Islet of Langerhans (tissue), 1 donor: ENCODE measurements at regions not wholly inside any gene's neighbourhood (a gene's known extent, or its start where the extent isn't known, plus 50 kb on each side); places are given as distances from the start of the nearest gene placed in this dataset.

ENCODE experiments used
- FAIRE-seq: peaks from one replicate; lab custom pipeline; 2011; peaks lifted over from hg19 to GRCh38; lab: Jason Lieb, UNC

DNA sequence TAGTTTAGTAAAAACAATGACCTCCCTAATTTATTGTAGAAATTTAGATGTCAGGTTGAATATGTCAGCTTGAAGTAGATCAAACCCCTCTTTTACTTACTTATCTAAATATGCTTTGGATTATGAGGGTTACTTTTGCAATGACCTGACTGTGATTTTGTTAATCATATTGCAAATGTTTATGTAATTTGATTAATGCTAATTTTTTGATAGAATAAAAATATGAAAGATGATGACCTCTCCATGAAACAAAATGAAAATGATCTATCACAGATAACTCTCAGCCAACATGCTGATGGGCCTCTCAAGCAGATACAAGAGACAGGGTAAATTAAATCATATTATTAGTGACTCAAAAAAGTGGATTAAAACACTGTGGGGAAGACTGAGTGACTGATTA lies 131.0 kb downstream of the CEP57L1 start:
- no peak for FAIRE-seq

DNA sequence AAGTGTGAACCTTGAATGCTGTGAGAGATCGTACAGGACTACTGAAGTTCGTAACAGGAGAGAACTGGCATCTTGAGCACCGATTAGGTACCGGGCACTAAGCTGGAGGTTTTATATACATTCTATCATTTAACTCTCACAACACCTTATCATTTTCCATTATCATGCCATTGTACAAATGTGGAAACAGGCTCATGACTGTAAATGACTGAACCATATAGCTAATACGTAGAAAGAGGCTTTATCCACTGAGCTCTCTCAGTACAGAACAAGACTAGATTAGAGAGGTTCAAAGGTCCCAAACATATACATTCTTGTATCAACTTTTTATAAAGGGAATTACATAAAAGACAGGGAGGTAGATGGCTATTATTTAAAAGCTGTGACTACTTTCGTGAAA lies 130.6 kb downstream of the CEP57L1 start:
- no peak for FAIRE-seq

DNA sequence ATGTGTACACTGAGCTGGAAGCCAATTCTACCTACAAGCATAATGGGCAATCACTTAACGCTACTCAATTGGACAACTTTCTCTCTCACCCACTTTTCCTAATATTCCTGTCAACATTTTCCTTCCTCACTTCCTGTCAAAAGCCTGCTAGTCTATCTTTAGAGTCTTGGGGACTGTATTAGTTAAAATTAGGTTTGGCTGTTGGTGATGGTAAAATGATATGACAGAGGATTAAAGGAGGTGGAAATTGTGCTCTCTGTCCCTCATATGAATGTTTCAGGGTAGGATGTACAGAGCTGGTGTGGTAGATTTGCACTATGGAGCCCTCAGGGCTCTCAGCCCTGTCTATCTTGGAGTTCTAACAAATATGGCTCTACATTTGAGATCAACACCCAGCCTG lies 129.7 kb downstream of the CEP57L1 start:
- FAIRE-seq = no peak

DNA sequence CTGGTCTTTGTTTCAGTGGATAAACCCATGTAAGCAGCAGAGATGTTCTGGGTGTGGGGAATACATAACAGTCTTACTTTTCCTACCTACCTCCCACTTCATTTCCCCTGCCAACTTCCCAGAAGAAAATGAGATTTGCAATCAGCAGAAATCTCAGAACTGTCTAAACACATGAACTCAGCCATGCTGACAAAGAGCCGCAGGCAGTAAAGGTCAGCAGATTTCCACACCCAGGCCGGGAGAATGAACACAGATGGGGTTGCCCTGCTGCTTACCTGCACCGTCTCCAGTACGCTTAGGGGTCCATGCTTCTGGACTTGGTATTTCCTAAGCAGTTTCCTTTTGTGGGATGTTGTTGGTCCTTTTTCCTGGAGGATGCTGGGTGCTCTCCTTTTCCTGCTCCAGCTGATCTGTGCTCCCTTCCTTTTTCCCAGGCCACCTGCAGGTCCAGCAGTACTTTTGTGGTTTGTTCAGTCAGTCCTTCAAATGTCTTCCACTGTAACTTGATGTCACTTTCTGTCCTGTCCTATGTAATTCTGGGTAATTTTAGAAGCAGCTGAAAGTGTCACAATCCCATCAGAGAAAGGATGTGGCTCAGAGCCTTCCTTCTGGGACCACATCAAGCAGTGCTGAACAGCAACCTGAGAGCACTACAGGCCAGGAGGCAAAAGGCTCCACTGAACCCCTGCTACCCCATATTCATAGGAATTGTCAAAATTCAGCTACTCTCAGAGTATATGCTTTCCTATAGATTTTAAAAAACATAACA lies 129.0 kb downstream of the CEP57L1 start:
- no peak for FAIRE-seq

DNA sequence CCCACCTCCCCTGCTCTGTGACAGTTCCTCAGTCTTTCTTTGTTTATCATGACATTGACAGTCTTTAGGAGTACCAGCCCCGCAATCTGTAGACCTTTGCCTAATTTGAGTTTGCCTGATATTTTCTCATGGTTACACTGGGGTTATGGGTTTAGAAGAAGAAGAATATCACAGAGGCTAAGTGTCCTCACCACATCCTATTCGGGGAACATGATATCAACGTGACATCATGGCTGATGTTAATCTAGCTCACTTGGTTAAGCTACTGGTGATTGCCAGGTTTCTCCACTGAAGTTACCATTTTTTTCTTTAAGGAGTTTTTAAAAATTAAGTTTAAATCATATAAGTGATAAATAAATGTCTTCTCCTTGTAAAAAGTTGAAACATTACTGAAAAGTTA lies 127.5 kb downstream of the CEP57L1 start:
- no peak for FAIRE-seq

DNA sequence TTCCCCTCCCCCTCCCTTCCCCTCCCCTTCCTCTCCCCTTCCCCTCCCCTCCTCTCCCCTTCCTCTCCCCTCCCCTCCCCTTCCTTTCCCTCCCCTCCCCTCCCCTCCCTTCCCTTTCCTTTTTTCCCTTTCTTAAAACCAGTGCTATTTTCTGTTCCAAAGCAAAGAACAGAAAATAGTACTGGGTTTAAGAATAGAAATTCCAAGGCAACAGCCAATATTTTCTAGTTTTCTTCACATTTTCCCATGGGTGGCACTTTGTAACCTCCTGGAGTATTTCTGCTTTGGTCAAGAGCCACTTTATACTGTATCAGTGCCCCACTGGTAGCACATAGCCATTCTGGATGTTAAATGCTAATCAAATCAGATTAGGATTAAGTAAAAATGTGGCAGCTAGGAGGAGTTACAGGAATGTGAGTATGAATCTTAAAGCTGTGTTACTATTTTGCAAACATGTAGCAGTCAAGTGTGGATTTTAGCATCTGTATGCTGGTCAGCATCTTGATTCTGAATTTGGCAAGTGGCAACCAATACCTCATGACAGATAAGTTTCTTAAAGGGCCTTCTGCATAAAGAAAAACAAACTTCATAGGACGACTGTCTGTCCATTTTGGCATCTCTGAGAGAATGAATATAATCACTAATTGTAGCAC lies 126.4 kb downstream of the CEP57L1 start:
- FAIRE-seq = no peak
